H1 (cell line): ENCODE measurements at regions not wholly inside any gene's neighbourhood (a gene's known extent, or its start where the extent isn't known, plus 50 kb on each side); places are given as distances from the start of the nearest gene placed in this dataset.

Source experiments
- ASH2L ChIP-seq: fragments of 200-600, 300-600 bp; sonication (generic); IDR thresholded peaks from one replicate; pipeline ENCODE4 v1.7.1; 2017; ENCODE audit warnings: low read length
- ATF2 ChIP-seq: IDR thresholded peaks from 2 replicates; pipeline ENCODE4 v1.6.1; 2012; ENCODE audit warnings: low read length, inconsistent platforms
- CHD2 ChIP-seq: IDR thresholded peaks from 2 replicates; pipeline ENCODE4 v1.6.1; 2012; ENCODE audit warnings: low read length, improper control_type of control experiment
- CTCF ChIP-seq, 3 experiments: IDR thresholded peaks; 1 replicate in 2 of 3; 2 replicates in 1 of 3; pipeline versions ENCODE4 v1.5.1 to v1.6.1; 2011; ENCODE audit warnings: low read length in 3 of 3, mild to moderate bottlenecking in 3 of 3, inconsistent platforms in 2 of 3, low read depth in 1 of 3, moderate library complexity in 1 of 3; ENCODE audit not compliant: insufficient read depth in 1 of 3; ENCODE audit errors: control extremely low read depth in 1 of 3
- EGR1 ChIP-seq: IDR thresholded peaks from 2 replicates; pipeline ENCODE4 v1.6.1; 2011; ENCODE audit warnings: low read depth, low read length, borderline replicate concordance
- EP300 ChIP-seq, 2 experiments: IDR thresholded peaks; 1 replicate in 1 of 2; 2 replicates in 1 of 2; pipeline ENCODE4 v1.6.1; 2011 to 2012; ENCODE audit warnings: low read depth in 2 of 2, low read length in 2 of 2, mild to moderate bottlenecking in 2 of 2, borderline replicate concordance in 1 of 2, inconsistent platforms in 1 of 2, moderate library complexity in 1 of 2
- EZH2 ChIP-seq: fragments of 200-600 bp; sonication (generic); IDR thresholded peaks from 2 replicates; pipeline ENCODE4 v1.7.1; 2012; ENCODE audit warnings: low read depth, mild to moderate bottlenecking, moderate library complexity, low read length, inconsistent platforms; ENCODE audit not compliant: severe bottlenecking
- POLR2A ChIP-seq, 2 experiments: IDR thresholded peaks; 1 replicate in 1 of 2; 2 replicates in 1 of 2; pipeline ENCODE4 v1.6.1; 2011; ENCODE audit warnings: low read depth in 2 of 2, low read length in 2 of 2, mild to moderate bottlenecking in 2 of 2; ENCODE audit errors: control extremely low read depth in 1 of 2
- POLR2AphosphoS5 ChIP-seq: IDR thresholded peaks from 2 replicates; pipeline ENCODE4 v1.6.1; 2011; ENCODE audit warnings: low read depth, low read length
- RAD21 ChIP-seq, 2 experiments: IDR thresholded peaks in 1 of 2; conservative IDR thresholded peaks in 1 of 2; 2 replicates each; pipeline ENCODE4 v1.6.1; 2011; ENCODE audit warnings: low read depth in 2 of 2, low read length in 2 of 2, improper control_type of control experiment in 1 of 2, inconsistent platforms in 1 of 2, mild to moderate bottlenecking in 1 of 2, moderate library complexity in 1 of 2
- RNF2 ChIP-seq: fragments of 200-900, 300-1000 bp; sonication (generic); IDR thresholded peaks from 2 replicates; pipeline ENCODE4 v1.7.1; 2016; ENCODE audit warnings: borderline replicate concordance, low read depth, mild to moderate bottlenecking, antibody characterized with exemption, low read length; ENCODE audit not compliant: poor library complexity, severe bottlenecking; ENCODE audit errors: missing control alignments
- SIX5 ChIP-seq: IDR thresholded peaks from 2 replicates; pipeline ENCODE4 v1.6.1; 2011; ENCODE audit warnings: mild to moderate bottlenecking, low read depth, low read length
- SRF ChIP-seq: IDR thresholded peaks from 2 replicates; pipeline ENCODE4 v1.6.1; 2011; ENCODE audit warnings: mild to moderate bottlenecking, low read depth, low read length, moderate library complexity
- YY1 ChIP-seq: IDR thresholded peaks from 2 replicates; pipeline ENCODE4 v1.6.1; 2011; ENCODE audit warnings: low read depth, mild to moderate bottlenecking, low read length

GRCh38 chr12:13342971-13343370 lies 146.4 kb downstream of the EMP1 start:
- TF ChIP-seq CTCF (IDR thresholded peaks at IDR 0.05; ENCODE audit: control extremely low read depth in 1 of 3, insufficient read depth in 1 of 3, low read depth in 1 of 3, low read length in 3 of 3) (no peak), CHD2 (no peak), RAD21 (IDR thresholded peaks at IDR 0.05 in 1 of 2, conservative IDR thresholded peaks at IDR 0.05 in 1 of 2; ENCODE audit: low read depth in 2 of 2, low read length in 2 of 2) (no peak), SRF (no peak), ASH2L (no peak), POLR2A (IDR thresholded peaks at IDR 0.05; ENCODE audit: control extremely low read depth in 1 of 2, low read depth in 2 of 2, low read length in 2 of 2) (no peak), POLR2AphosphoS5 (no peak), EP300 (IDR thresholded peaks at IDR 0.05; ENCODE audit: borderline replicate concordance in 1 of 2, low read depth in 2 of 2, low read length in 2 of 2) (no peak), RNF2 (no peak), ATF2 (no peak), EGR1 (no peak), EZH2 (no peak), YY1 (no peak), SIX5 (no peak)
